T-helper 1 cell (primary cell): ENCODE measurements at regions not wholly inside any gene's neighbourhood (a gene's known extent, or its start where the extent isn't known, plus 50 kb on each side); places are given as distances from the start of the nearest gene placed in this dataset.

Source experiments
- DNase-seq, 5 donors: peaks; one replicate each; pipeline ENCODE4 v3.0.0-alpha.2; 2012 to 2020

GRCh38 chr5:96157841-96158291 lies 196.2 kb upstream of the ELL2 start:
- DNase-seq: no peak

GRCh38 chr5:96157077-96157780 lies 195.6 kb upstream of the ELL2 start:
- DNase-seq: no peak

GRCh38 chr5:96155147-96155546 lies 193.5 kb upstream of the ELL2 start:
- no peak for DNase-seq

- DNase-seq: no peak
Observed at GRCh38 chr5:96151891-96152290, 190.2 kb upstream of the ELL2 start.

GRCh38 chr5:96150007-96150406 lies 188.4 kb upstream of the ELL2 start:
- no peak for DNase-seq

- DNase-seq: no peak
Observed at GRCh38 chr5:96149546-96149945, 187.9 kb upstream of the ELL2 start.

- DNase-seq: no peak
Observed at GRCh38 chr5:96149021-96149420, 187.4 kb upstream of the ELL2 start.

GRCh38 chr5:96148376-96148775 lies 186.7 kb upstream of the ELL2 start:
- DNase-seq: no peak

- no peak for DNase-seq
Observed at GRCh38 chr5:96147866-96148265, 186.2 kb upstream of the ELL2 start.

- DNase-seq: peak in 1 of 5 donors; percentile 70
Observed at GRCh38 chr5:96146675-96147074, 185.0 kb upstream of the ELL2 start.

GRCh38 chr5:96144289-96144688 lies 182.6 kb upstream of the ELL2 start:
- DNase-seq: no peak

GRCh38 chr5:96143450-96143849 lies 181.8 kb upstream of the ELL2 start:
- no peak for DNase-seq

- DNase-seq: no peak
Observed at GRCh38 chr5:96142786-96143434, 181.3 kb upstream of the ELL2 start.

GRCh38 chr5:96142184-96142781 lies 180.6 kb upstream of the ELL2 start:
- no peak for DNase-seq

- DNase-seq: no peak
Observed at GRCh38 chr5:96141749-96142148, 180.1 kb upstream of the ELL2 start.

GRCh38 chr5:96140496-96140895 lies 178.8 kb upstream of the ELL2 start:
- no peak for DNase-seq

GRCh38 chr5:96140084-96140483 lies 178.4 kb upstream of the ELL2 start:
- no peak for DNase-seq

- no peak for DNase-seq
Observed at GRCh38 chr5:96134886-96135285, 173.2 kb upstream of the ELL2 start.

GRCh38 chr5:96133341-96134079 lies 171.9 kb upstream of the ELL2 start:
- DNase-seq: no peak

GRCh38 chr5:96129276-96129675 lies 167.6 kb upstream of the ELL2 start:
- no peak for DNase-seq

- DNase-seq: no peak
Observed at GRCh38 chr5:96128204-96128864, 166.7 kb upstream of the ELL2 start.

GRCh38 chr5:96127538-96127937 lies 165.9 kb upstream of the ELL2 start:
- DNase-seq: no peak
